ENCODE measurements at regions not wholly inside any gene's neighbourhood (a gene's known extent, or its start where the extent isn't known, plus 50 kb on each side); places are given as distances from the start of the nearest gene placed in this dataset.
"Not testable (repeated sequence)": the region's sequence is repeated elsewhere in the genome, so short reads cannot be mapped to it uniquely, and the experiment has no call there.

GRCh38 chr1:194624833-194625232, 1438.4 kb upstream of the B3GALT2 start:
- H3K27ac Mint-ChIP-seq (ENCODE audit: unreplicated experiment) = no peak overlapping the region
- no peak for DNase-seq
- no peak overlapping the region for H3K4me3 Mint-ChIP-seq (ENCODE audit: unreplicated experiment)
- H3K9me3 Mint-ChIP-seq (ENCODE audit: unreplicated experiment) = no peaks in the 10 kb centered on the region
- no peak for TF ChIP-seq CTCF (IDR thresholded peaks at IDR 0.05; ENCODE audit: partially characterized antibody, unreplicated experiment)
- no peaks in the 10 kb centered on the region for H3K36me3 Mint-ChIP-seq (ENCODE audit: unreplicated experiment)
- no peaks in the 10 kb centered on the region for H3K4me1 Mint-ChIP-seq (ENCODE audit: low read depth, unreplicated experiment)
- H3K27me3 Mint-ChIP-seq (ENCODE audit: unreplicated experiment) = no peaks in the 10 kb centered on the region

- Mint-ChIP-seq H3K36me3 (ENCODE audit: unreplicated experiment) (no peaks in the 10 kb centered on the region), H3K27me3 (ENCODE audit: unreplicated experiment) (no peaks in the 10 kb centered on the region), H3K27ac (ENCODE audit: unreplicated experiment) (no peak overlapping the region), H3K4me3 (ENCODE audit: unreplicated experiment) (no peak overlapping the region), H3K9me3 (ENCODE audit: unreplicated experiment) (peaks cover 3% of the 10 kb centered on the region), H3K4me1 (ENCODE audit: low read depth, unreplicated experiment) (no peaks in the 10 kb centered on the region)
- no peak for DNase-seq
- TF ChIP-seq CTCF (IDR thresholded peaks at IDR 0.05; ENCODE audit: partially characterized antibody, unreplicated experiment) = no peak
These were observed 1431.7 kb upstream of the B3GALT2 start for GRCh38 chr1:194618101-194618500.

- not testable (repeated sequence) for H3K4me3 Mint-ChIP-seq (ENCODE audit: unreplicated experiment); H3K27ac Mint-ChIP-seq (ENCODE audit: unreplicated experiment); H3K27me3 Mint-ChIP-seq (ENCODE audit: unreplicated experiment); H3K4me1 Mint-ChIP-seq (ENCODE audit: low read depth, unreplicated experiment); H3K9me3 Mint-ChIP-seq (ENCODE audit: unreplicated experiment); H3K36me3 Mint-ChIP-seq (ENCODE audit: unreplicated experiment); DNase-seq
These were observed 1430.9 kb upstream of the B3GALT2 start for GRCh38 chr1:194617272-194617671.

GRCh38 chr1:194616835-194617234, 1430.4 kb upstream of the B3GALT2 start:
- no peak for DNase-seq
- no peak overlapping the region for H3K27ac Mint-ChIP-seq (ENCODE audit: unreplicated experiment)
- H3K36me3 Mint-ChIP-seq (ENCODE audit: unreplicated experiment) = no peaks in the 10 kb centered on the region
- H3K4me3 Mint-ChIP-seq (ENCODE audit: unreplicated experiment) = no peak overlapping the region
- no peaks in the 10 kb centered on the region for H3K27me3 Mint-ChIP-seq (ENCODE audit: unreplicated experiment)
- no peaks in the 10 kb centered on the region for H3K4me1 Mint-ChIP-seq (ENCODE audit: low read depth, unreplicated experiment)
- TF ChIP-seq CTCF (IDR thresholded peaks at IDR 0.05; ENCODE audit: partially characterized antibody, unreplicated experiment) = no peak
- peaks cover 3% of the 10 kb centered on the region for H3K9me3 Mint-ChIP-seq (ENCODE audit: unreplicated experiment)

- H3K4me1 Mint-ChIP-seq (ENCODE audit: low read depth, unreplicated experiment) = no peaks in the 10 kb centered on the region
- no peaks in the 10 kb centered on the region for H3K36me3 Mint-ChIP-seq (ENCODE audit: unreplicated experiment)
- DNase-seq = no peak
- peaks cover 1% of the 10 kb centered on the region for H3K9me3 Mint-ChIP-seq (ENCODE audit: unreplicated experiment)
- no peaks in the 10 kb centered on the region for H3K27me3 Mint-ChIP-seq (ENCODE audit: unreplicated experiment)
- no peak overlapping the region for H3K27ac Mint-ChIP-seq (ENCODE audit: unreplicated experiment)
- H3K4me3 Mint-ChIP-seq (ENCODE audit: unreplicated experiment) = no peak overlapping the region
- no peak for TF ChIP-seq CTCF (IDR thresholded peaks at IDR 0.05; ENCODE audit: partially characterized antibody, unreplicated experiment)
These were observed 1415.8 kb upstream of the B3GALT2 start for GRCh38 chr1:194602184-194602583.

- DNase-seq = no peak
- no peak overlapping the region for H3K4me3 Mint-ChIP-seq (ENCODE audit: unreplicated experiment)
- no peak for TF ChIP-seq CTCF (IDR thresholded peaks at IDR 0.05; ENCODE audit: partially characterized antibody, unreplicated experiment)
- no peaks in the 10 kb centered on the region for H3K4me1 Mint-ChIP-seq (ENCODE audit: low read depth, unreplicated experiment)
- no peaks in the 10 kb centered on the region for H3K36me3 Mint-ChIP-seq (ENCODE audit: unreplicated experiment)
- no peaks in the 10 kb centered on the region for H3K27me3 Mint-ChIP-seq (ENCODE audit: unreplicated experiment)
- no peak overlapping the region for H3K27ac Mint-ChIP-seq (ENCODE audit: unreplicated experiment)
- peaks cover 1% of the 10 kb centered on the region for H3K9me3 Mint-ChIP-seq (ENCODE audit: unreplicated experiment)
These were observed 1414.3 kb upstream of the B3GALT2 start for GRCh38 chr1:194600716-194601115.
